Lower leg skin (tissue), 3 donors: ENCODE measurements at regions not wholly inside any gene's neighbourhood (a gene's known extent, or its start where the extent isn't known, plus 50 kb on each side); places are given as distances from the start of the nearest gene placed in this dataset.

ENCODE experiments used
- POLR2A ChIP-seq, 2 donors: fragments of 450-650 bp; IDR thresholded peaks; one replicate each; pipeline ENCODE4 v1.6.1; 2016 to 2017; ENCODE audit warnings: antibody characterized with exemption in 2 of 2, mild to moderate bottlenecking in 1 of 2, moderate library complexity in 1 of 2
- TF ChIP-seq, protein P1 (sequence below), 3 donors: fragments of 450-650 bp; IDR thresholded peaks; one replicate each; pipeline ENCODE4 v1.5.1; 2016; ENCODE audit warnings: antibody characterized with exemption in 3 of 3, mild to moderate bottlenecking in 3 of 3, moderate library complexity in 2 of 3

GRCh38 chr5:56638061-56638621, 177.2 kb upstream of the MAP3K1 start:
- no peak for TF ChIP-seq POLR2A (IDR thresholded peaks at IDR 0.05)
- TF ChIP-seq, protein P1, sequence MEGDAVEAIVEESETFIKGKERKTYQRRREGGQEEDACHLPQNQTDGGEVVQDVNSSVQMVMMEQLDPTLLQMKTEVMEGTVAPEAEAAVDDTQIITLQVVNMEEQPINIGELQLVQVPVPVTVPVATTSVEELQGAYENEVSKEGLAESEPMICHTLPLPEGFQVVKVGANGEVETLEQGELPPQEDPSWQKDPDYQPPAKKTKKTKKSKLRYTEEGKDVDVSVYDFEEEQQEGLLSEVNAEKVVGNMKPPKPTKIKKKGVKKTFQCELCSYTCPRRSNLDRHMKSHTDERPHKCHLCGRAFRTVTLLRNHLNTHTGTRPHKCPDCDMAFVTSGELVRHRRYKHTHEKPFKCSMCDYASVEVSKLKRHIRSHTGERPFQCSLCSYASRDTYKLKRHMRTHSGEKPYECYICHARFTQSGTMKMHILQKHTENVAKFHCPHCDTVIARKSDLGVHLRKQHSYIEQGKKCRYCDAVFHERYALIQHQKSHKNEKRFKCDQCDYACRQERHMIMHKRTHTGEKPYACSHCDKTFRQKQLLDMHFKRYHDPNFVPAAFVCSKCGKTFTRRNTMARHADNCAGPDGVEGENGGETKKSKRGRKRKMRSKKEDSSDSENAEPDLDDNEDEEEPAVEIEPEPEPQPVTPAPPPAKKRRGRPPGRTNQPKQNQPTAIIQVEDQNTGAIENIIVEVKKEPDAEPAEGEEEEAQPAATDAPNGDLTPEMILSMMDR (IDR thresholded peaks at IDR 0.05): no peak
